NCI-H774 (cell line): ENCODE measurements at regions not wholly inside any gene's neighbourhood (a gene's known extent, or its start where the extent isn't known, plus 50 kb on each side); places are given as distances from the start of the nearest gene placed in this dataset.
"Not testable (repeated sequence)": the region's sequence is repeated elsewhere in the genome, so short reads cannot be mapped to it uniquely, and the experiment has no call there.

Source experiments
- DNase-seq: peaks from one replicate; lab custom pipeline; 2025; lab: John Stamatoyannopoulos, UW

DNA sequence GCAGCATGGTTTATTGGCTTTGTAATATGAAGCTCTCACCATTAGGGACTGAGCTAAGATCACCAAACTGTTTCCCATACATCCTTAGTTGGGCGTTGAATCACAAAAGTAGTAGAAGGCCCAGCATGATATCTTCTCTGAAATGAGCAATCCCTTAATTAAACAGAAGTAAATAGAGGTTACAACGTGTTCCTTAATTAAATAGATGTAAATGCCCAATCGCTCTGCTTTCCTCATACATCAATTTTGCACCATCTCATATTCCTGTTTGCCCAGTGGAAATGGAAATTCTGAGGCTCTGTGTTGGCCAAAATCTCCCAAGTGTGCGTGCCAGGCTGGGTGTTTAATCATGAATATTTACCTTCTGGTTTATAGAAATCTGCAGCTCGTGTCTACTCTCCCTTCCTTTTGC lies 107.4 kb upstream of the FOXB1 start:
- no peak for DNase-seq

DNA sequence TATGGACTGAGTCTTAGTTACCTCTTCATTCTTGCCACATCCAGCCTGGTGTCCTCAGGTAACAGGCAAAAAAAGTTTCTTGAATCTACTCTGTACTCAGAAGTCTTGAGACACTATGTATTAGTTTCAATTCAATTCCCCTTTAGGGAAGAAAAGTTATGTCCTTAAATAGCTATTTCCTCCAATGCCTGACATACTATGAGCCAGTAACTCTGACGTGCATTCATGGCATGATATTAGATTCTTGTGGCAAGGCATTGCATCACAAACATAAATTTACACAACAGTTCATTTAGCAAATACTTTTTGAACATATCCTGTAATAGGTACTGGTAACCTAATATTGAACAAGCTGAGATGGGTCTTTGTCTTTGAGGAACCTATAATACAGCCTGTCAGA lies 109.3 kb upstream of the FOXB1 start:
- DNase-seq, result no peak

- no peak for DNase-seq
These were observed 111.1 kb upstream of the FOXB1 start for GRCh38 chr15:59892985-59893384.

DNA sequence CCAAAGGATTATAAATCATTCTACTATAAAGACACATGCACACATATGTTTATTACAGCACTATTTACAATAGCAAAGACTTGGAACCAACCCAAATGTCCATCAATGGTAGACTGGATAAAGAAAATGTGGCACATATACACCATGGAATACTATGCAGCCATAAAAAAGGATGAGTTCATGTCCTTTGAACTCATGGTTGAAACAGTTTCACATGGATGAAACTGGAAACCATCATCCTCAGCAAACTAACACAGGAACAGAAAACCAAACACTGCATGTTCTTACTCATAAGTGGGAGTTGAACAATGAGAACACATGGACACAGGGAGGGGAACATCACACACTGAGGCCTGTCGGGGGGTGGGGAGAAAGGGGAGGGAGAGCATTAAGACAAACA lies 116.2 kb upstream of the FOXB1 start:
- not testable (repeated sequence) for DNase-seq

DNA sequence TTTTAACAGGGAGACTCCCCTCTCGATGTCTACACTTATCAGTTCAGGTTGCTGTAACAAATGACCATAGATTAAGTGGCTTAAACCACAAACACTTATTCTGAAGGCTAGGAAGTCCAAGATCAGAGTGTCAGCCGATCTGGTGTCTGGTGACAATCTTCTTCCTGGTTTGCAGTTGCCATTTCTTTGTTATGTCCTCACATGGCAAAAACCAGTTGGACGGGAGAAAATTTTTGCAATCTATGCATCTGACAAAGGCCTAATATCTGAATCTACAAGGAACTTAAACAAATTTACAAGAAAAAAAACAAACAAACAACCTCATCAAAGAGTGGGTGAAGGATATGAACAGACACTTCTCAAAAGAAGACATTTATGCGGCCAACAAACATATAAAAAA lies 116.9 kb upstream of the FOXB1 start:
- no peak for DNase-seq

DNA sequence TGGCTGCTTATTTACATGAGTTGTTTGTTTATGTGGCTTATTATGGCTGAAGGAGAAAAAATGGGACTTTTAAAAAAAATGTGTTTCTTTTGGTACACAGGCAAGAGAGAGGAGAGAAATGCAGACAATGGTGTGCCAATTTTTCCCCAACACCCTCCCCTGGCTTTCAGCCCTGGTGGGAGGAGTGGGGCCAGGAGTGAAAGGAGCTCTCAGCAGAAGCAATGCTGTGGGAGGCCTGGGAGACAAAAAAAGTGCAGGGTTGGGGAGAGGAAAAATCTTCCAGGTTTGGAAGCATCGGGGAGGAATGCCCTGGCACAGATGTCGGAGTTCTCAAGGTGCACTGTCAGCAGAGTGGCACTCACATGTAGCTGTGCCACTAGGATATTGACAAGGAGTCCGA lies 117.7 kb upstream of the FOXB1 start:
- DNase-seq, result no peak

GRCh38 chr15:59885832-59886231 lies 118.3 kb upstream of the FOXB1 start:
- peak; percentile 41 for DNase-seq

- DNase-seq, result no peak
These were observed 124.4 kb upstream of the FOXB1 start for GRCh38 chr15:59879506-59880265.

- no peak for DNase-seq
These were observed 128.0 kb upstream of the FOXB1 start for GRCh38 chr15:59876140-59876539.

- DNase-seq, result no peak
These were observed 130.4 kb upstream of the FOXB1 start for GRCh38 chr15:59873644-59874272.

- no peak for DNase-seq
These were observed 136.8 kb upstream of the FOXB1 start for GRCh38 chr15:59867086-59867855.

DNA sequence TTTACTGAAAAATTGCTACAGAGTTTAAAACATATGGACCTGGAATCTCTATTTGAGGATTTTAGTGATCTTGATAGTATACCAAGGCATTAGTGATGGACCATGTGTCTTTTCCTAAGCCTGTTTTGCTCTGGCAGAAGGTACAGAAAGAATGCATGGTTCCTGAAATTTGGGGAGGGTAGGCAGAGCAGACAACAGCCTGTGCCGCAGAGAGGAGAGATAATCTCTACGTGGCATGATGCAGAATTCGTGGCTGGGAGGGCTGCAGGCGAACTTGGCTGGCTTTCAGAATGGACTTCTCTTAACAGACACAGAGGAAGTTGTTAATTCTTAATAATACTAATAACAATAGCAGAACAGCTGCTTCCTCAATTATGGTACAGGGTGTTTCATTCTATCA lies 137.5 kb upstream of the FOXB1 start:
- DNase-seq, result no peak

DNA sequence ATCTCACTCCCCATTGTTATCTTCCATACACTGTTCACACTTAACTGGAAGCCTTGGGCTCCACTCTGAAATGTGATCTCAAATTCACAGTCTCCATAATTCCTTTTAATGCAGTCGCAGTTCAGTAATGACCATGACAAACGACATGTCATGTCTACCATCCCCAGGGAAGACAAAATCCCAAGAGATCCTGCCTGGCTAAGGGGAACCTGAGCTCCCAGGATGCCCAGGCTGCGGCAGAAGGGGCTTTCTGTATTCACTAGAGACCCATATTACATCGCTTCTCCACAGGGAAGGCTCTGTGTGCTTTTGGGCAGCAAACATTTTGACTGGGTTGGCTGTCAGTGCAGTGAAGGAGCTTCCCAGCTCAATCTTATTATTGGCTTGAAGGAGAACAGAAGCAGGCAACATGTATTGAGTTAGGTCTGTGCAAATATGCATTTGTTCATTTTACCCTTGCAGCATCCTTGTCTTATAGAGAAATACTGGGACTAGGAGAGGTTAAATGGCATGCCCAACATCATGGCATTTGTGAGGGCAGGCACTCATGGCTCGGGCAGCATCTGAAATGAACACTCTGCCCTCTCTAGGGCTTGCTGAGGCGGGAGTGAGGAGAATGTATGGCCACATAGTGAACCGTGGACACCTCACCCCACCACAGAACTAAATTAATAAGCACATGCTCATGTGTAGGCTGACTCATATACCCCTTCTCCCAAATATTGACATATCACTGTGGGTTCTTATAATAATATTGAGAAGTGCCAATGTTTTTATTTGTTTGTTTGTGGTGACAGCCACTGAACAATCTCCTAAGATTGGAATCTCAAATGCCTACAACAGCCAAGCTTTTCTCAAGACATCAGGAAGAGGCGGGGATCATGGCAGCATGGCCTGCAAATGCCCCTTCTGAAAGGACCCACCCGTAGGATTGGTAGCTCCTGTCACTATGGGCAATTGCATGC lies 141.6 kb upstream of the FOXB1 start:
- no peak for DNase-seq

DNA sequence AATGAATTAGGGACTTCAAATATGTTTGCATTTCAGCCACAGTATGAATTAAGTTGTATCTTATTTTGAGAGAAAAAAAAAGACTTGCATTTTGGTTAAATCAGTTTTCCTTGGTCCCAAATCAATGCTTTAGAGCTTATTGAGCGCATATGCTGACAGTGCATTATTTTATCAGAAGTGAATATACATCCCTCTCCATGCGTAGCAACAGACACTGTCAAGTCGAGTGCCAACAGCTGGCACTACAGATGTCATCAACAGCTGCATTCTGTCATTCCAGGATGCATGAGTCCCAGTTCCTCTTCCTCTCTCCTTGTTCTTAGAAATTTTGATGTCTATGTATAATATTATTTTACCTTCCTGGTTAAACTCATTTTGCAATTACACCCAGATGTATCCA lies 156.1 kb upstream of the FOXB1 start:
- DNase-seq, result no peak

- DNase-seq, result no peak
These were observed 156.9 kb upstream of the BNIP2 start for GRCh38 chr15:59845942-59846499.

DNA sequence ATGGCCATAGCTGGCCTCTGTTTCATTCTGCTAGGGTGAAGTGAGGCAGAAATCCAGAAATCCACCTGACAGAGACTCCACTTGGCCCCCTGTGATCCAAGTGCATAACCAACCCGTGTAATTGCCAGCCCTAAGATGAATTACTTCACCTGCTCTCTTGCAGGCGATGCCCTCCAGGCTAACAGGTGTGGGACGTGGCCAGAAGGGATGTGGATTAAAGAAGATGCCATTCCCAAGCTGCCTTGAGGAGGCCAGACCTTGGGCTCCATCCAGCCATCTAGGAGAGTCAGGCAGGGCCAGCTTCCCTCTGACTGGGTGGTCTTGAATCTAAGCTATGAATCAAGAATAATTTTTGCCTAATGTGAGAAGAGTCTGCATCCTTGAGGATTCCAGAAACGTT lies 154.5 kb upstream of the BNIP2 start:
- DNase-seq, result no peak

DNA sequence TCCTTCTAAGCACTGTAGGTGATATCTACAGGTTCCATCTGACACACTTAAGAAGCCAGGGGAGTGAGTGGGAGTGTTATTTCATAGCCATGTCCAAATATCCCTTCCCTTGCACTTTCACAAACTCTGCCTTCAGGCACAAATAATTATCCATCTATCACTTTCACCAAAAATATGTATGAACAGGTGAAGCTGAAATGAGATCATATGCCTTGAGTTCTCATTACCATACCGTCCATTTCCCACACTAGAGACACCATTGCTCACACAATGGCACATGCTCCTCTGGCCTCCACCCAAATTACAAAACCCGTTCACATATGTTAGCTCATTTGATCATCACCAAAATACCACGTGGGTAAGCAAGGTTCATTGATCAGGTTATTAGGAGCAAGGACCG lies 151.9 kb upstream of the BNIP2 start:
- no peak for DNase-seq

DNA sequence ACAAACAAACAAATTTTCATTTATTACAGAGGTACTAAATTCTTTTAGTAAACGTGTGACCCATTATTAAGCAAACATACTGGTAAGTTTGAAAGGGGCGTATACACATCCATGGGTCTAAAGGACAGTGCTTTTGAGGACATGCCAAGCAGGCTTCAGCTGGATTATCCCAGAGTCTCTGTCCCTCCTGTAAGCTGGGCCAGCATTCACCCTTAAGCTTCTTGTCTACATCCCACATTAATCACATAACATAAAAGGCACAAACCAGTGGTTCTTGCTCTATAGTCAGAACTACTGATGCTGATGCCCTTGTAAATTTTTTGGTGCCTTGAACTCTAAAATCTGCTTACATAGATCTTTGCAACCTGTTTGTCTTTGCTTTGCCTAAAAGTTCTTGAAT lies 150.8 kb upstream of the BNIP2 start:
- no peak for DNase-seq

- peak; percentile 34 for DNase-seq
These were observed 149.8 kb upstream of the BNIP2 start for GRCh38 chr15:59838900-59839299.

GRCh38 chr15:59835776-59836175 lies 146.7 kb upstream of the BNIP2 start:
- no peak for DNase-seq

DNA sequence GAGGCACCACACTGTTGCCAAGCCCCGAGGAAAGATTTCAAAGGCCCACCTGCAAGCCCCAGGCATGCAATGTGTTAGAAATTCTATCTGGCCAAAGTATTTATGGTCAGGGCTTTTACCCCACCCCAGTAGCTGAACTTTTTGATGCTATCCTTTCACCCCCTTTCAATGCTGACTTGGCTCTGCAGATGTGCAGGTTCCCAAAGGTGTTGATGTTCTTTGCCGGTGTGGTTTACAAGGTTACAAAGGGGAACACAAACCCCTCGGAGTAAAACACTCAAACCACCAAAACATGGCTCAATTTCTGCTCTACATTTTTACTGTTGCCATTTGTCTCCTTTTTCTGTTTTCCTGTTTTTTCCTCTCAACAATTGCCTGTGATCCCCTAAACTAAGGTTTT lies 145.4 kb upstream of the BNIP2 start:
- DNase-seq, result no peak

- peak; percentile 24 for DNase-seq
These were observed 144.2 kb upstream of the BNIP2 start for GRCh38 chr15:59833366-59833765.
